ENCODE measurements at regions not wholly inside any gene's neighbourhood (a gene's known extent, or its start where the extent isn't known, plus 50 kb on each side); places are given as distances from the start of the nearest gene placed in this dataset.

DNA sequence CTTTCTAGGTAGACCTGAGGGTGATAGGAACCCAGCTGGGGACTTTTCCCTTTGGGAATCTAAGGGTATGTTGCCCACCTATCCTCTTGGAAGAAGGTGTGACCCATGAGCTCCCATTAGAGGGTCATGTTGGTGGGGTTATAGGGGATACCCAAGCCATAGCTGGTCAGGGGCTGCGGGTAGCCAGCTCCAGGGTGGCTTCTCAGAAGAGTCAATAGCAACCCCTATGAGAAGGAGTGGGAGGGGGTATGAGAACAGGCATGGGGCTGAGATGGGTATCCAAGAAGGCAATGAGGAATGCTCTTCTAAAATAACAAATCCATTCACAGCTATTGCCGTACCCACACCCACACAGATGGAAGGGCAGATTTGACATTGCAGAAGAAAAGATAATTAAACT is 217.8 kb downstream of the UACA start:
- Histone ChIP-seq H2BK12ac (ENCODE audit: insufficient read length, low read depth, low read length) (no peak overlapping the region), H3K4me2 (ENCODE audit: insufficient read depth, insufficient read length, low read length) (no peak overlapping the region), H2BK20ac (ENCODE audit: low read depth, low read length, poor library complexity, severe bottlenecking) (no peak overlapping the region), H2AK5ac (ENCODE audit: insufficient read length, low read length) (no peak overlapping the region), H3K4me1 (ENCODE audit: insufficient read depth, low read length) (no peaks in the 10 kb centered on the region), H3K79me2 (ENCODE audit: insufficient read depth, low read length) (no peaks in the 10 kb centered on the region), H3K4ac (ENCODE audit: low read depth, low read length) (no peak overlapping the region), H3K9ac (ENCODE audit: extremely low read depth, insufficient read length, low read length) (no peak overlapping the region), H3T11ph (ENCODE audit: low read length) (no peak overlapping the region), H2BK15ac (ENCODE audit: low read depth, low read length) (no peak overlapping the region), H3K9me3 (ENCODE audit: control insufficient read depth, low read depth, low read length) (no peaks in the 10 kb centered on the region), H3K14ac (ENCODE audit: insufficient read depth, low read length) (no peak overlapping the region), H4K20me1 (ENCODE audit: control insufficient read depth, insufficient read depth, insufficient read length) (no peaks in the 10 kb centered on the region), H3K56ac (ENCODE audit: insufficient read length, low read depth, low read length) (no peak overlapping the region), H2AFZ (ENCODE audit: low read length) (no peak overlapping the region), H4K91ac (ENCODE audit: insufficient read length, low read depth, low read length) (no peak overlapping the region), H3K27me3 (ENCODE audit: insufficient read depth, low read length) (no peaks in the 10 kb centered on the region), H4K5ac (ENCODE audit: insufficient read length, low read depth, low read length) (no peak overlapping the region), H3K18ac (ENCODE audit: insufficient read length, low read depth, low read length) (no peak overlapping the region), H4K8ac (replicated peaks; ENCODE audit: insufficient read length, low read depth, low read length) (no peak overlapping the region), H3K23ac (ENCODE audit: insufficient read length, low read depth, low read length) (no peak overlapping the region), H2BK5ac (ENCODE audit: insufficient read length, low read length) (no peak overlapping the region), H3K79me1 (ENCODE audit: insufficient read depth, low read depth, low read length, poor library complexity, severe bottlenecking) (no peaks in the 10 kb centered on the region), H2BK120ac (ENCODE audit: low read depth, low read length, poor library complexity, severe bottlenecking) (no peak overlapping the region), H3K27ac (ENCODE audit: insufficient read length, low read depth, low read length) (no peak overlapping the region), H3K23me2 (ENCODE audit: insufficient read length, low read depth, low read length, poor library complexity, severe bottlenecking) (no peaks in the 10 kb centered on the region)
- TF ChIP-seq, protein P1, sequence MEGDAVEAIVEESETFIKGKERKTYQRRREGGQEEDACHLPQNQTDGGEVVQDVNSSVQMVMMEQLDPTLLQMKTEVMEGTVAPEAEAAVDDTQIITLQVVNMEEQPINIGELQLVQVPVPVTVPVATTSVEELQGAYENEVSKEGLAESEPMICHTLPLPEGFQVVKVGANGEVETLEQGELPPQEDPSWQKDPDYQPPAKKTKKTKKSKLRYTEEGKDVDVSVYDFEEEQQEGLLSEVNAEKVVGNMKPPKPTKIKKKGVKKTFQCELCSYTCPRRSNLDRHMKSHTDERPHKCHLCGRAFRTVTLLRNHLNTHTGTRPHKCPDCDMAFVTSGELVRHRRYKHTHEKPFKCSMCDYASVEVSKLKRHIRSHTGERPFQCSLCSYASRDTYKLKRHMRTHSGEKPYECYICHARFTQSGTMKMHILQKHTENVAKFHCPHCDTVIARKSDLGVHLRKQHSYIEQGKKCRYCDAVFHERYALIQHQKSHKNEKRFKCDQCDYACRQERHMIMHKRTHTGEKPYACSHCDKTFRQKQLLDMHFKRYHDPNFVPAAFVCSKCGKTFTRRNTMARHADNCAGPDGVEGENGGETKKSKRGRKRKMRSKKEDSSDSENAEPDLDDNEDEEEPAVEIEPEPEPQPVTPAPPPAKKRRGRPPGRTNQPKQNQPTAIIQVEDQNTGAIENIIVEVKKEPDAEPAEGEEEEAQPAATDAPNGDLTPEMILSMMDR (conservative IDR thresholded peaks at IDR 0.05): no peak
- no CpG with 5 or more reads among the region's 2 CpGs for WGBS (ENCODE audit: extremely low coverage, insufficient read length, low lambda C conversion rate)
- Mint-ChIP-seq H3K36me3 (ENCODE audit: insufficient read depth in 1 of 3, low read depth in 3 of 3) (no peaks in the 10 kb centered on the region), H3K9me3 (no peaks in the 10 kb centered on the region), H3K4me3 (no peak overlapping the region), H3K4me1 (peaks cover 5 to 12% of the 10 kb centered on the region in 2 experiments; a peak in 3 of 4 replicates), H3K27me3 (ENCODE audit: low read depth) (no peaks in the 10 kb centered on the region), H3K27ac (no peak overlapping the region)
- no peak for DNase-seq
